ENCODE measurements at regions not wholly inside any gene's neighbourhood (a gene's known extent, or its start where the extent isn't known, plus 50 kb on each side); places are given as distances from the start of the nearest gene placed in this dataset.

DNA sequence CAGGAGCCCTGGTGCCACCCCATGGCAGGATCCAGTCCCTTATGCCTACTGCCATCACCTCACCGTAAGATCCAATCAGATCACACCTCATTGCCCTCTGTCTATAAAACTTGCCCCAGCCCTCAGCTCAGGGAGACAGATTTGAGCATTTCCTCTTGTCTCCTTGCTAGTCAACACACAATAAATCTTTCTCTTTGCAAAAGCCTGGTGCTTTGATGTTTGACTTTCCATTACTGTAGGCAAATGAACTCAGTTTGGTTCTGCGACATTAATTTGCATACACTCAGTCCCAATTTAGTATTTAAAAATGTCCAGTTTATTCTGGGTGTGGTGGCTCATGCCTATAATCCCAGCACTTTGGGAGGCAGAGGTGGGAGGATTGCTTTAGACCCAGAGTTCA lies 188.4 kb downstream of the AEBP2 start:
- H3K27ac ChIP-seq (ENCODE audit: low read depth, low read length), result no peak overlapping the region
- H3K27me3 ChIP-seq (ENCODE audit: insufficient read depth, low read length), result no peaks in the 10 kb centered on the region
- WGBS, result 95% methylated on average over 2 of the region's 2 CpGs
- H3K36me3 ChIP-seq (ENCODE audit: insufficient read depth, low read length), result no peaks in the 10 kb centered on the region
- no peaks in the 10 kb centered on the region; the same call in 1 of the 2 replicates for H3K4me1 ChIP-seq (ENCODE audit: insufficient read depth, low read length)
- H3K4me3 ChIP-seq (ENCODE audit: low read length), result no peak overlapping the region
- no peaks in the 10 kb centered on the region for H3K9me3 ChIP-seq (ENCODE audit: insufficient read depth, low read depth, low read length)
- H3K9ac ChIP-seq (ENCODE audit: low read depth, low read length), result no peak overlapping the region

DNA sequence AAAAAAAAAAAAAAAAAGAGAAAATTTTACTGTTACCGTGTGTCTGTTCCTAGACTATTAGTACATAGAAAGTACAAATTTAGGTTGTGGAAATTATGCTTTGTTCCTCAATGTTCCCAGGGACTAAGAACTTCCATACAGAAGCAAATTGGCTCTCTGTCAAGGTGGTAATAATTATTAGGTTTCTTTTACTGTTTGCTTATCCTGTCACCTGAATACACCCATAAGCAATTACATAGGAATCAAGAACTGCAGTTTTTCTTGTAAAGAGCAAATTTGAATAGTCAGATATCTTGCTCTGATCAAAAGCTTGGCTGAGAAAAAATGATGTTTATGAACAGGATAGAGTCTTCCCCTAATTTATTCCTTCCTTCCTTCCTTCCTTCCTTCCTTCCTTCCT lies 191.2 kb downstream of the AEBP2 start:
- no peak overlapping the region for H3K9ac ChIP-seq (ENCODE audit: low read depth, low read length)
- no peak overlapping the region for H3K27ac ChIP-seq (ENCODE audit: low read depth, low read length)
- no peak overlapping the region for H3K4me3 ChIP-seq (ENCODE audit: low read length)
- H3K9me3 ChIP-seq (ENCODE audit: insufficient read depth, low read depth, low read length), result no peaks in the 10 kb centered on the region
- H3K4me1 ChIP-seq (ENCODE audit: insufficient read depth, low read length), result no peaks in the 10 kb centered on the region
- WGBS, result 100% methylated on average over 1 of the region's 1 CpG
- H3K27me3 ChIP-seq (ENCODE audit: insufficient read depth, low read length), result no peaks in the 10 kb centered on the region
- H3K36me3 ChIP-seq (ENCODE audit: insufficient read depth, low read length), result no peaks in the 10 kb centered on the region

DNA sequence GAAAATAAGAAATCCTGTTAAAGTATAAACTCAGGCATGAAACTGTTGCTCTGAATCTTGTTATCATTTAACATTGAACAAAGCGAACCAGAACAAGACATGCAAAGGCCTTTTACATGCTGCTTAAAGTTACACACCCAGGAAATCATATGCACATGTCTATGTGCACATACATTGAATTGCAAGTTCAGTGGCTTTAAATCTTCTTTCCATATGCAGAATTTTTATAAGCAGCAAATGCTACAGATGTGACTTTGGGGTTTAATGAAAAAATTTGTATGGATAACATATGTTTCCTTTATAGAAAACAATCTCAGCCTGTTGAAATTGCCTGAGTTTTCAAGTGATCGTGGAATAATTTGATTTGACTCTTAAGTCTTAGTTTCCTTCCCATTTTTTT lies 193.9 kb downstream of the AEBP2 start:
- Histone ChIP-seq H3K4me3 (ENCODE audit: low read length) (no peak overlapping the region), H3K4me1 (ENCODE audit: insufficient read depth, low read length) (no peaks in the 10 kb centered on the region; the same call in 1 of the 2 replicates), H3K27me3 (ENCODE audit: insufficient read depth, low read length) (no peaks in the 10 kb centered on the region), H3K27ac (ENCODE audit: low read depth, low read length) (no peak overlapping the region), H3K36me3 (ENCODE audit: insufficient read depth, low read length) (no peaks in the 10 kb centered on the region), H3K9me3 (ENCODE audit: insufficient read depth, low read depth, low read length) (no peaks in the 10 kb centered on the region), H3K9ac (ENCODE audit: low read depth, low read length) (no peak overlapping the region)
- WGBS, result 90% methylated on average over 2 of the region's 2 CpGs

DNA sequence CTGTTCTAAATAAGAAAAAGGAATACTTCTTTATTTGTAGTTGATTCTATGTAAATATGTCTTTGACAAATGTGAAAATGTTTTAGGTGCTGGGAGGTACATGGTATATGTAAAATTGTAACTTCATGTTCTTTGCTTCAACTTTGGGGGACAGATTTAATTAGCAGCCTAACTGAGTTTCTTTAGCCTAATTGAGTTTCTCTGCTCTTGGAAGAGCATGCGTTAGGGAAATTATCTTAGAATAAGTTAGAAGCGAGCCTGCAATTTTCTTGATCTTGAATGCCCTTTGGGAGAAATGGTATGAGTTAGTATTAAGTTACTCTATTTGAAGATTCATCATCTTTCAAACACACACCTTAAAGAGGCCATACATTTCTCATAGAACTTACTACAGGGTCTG lies 194.3 kb downstream of the AEBP2 start:
- Histone ChIP-seq H3K4me3 (ENCODE audit: low read length) (no peak overlapping the region), H3K4me1 (ENCODE audit: insufficient read depth, low read length) (no peaks in the 10 kb centered on the region; the same call in 1 of the 2 replicates), H3K27ac (ENCODE audit: low read depth, low read length) (no peak overlapping the region), H3K36me3 (ENCODE audit: insufficient read depth, low read length) (no peaks in the 10 kb centered on the region), H3K27me3 (ENCODE audit: insufficient read depth, low read length) (no peaks in the 10 kb centered on the region), H3K9ac (ENCODE audit: low read depth, low read length) (no peak overlapping the region), H3K9me3 (ENCODE audit: insufficient read depth, low read depth, low read length) (no peaks in the 10 kb centered on the region)
- WGBS, result 91% methylated on average over 2 of the region's 2 CpGs

DNA sequence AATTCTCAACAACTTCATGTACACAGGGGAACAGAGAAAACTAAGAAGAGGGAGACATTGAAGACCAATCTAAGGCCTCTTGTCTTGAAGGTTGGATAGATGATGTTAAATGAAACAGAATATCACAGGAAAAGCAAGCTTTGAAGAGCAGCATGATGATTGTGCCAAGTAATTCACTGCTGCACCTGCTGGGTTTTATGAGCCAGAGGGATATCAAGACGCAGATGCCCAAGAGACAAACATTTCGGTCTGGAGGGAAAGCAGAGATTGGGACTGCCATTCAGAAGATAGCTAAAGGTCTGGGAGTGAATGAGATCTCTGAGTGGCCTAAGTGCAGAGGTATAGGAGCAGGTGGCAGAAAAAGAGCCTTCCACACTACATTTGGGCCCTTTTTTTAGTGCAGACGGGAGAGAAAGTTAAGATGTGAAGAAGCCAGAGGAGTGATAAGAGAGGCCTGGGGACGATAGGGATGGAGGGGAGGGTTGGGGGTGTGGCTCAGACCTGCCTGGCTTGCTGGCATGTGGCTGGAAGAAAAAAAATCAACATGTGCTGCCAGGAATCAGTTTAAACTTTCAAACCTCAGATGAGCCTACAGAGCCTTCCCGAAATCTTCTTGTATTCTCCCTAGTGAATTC lies 200.6 kb downstream of the AEBP2 start:
- no peaks in the 10 kb centered on the region for H3K9me3 ChIP-seq (ENCODE audit: insufficient read depth, low read depth, low read length)
- no peak overlapping the region for H3K9ac ChIP-seq (ENCODE audit: low read depth, low read length)
- no peaks in the 10 kb centered on the region for H3K36me3 ChIP-seq (ENCODE audit: insufficient read depth, low read length)
- WGBS, result 87% methylated on average over 5 of the region's 5 CpGs
- H3K4me3 ChIP-seq (ENCODE audit: low read length), result no peak overlapping the region
- no peaks in the 10 kb centered on the region for H3K27me3 ChIP-seq (ENCODE audit: insufficient read depth, low read length)
- no peak overlapping the region for H3K27ac ChIP-seq (ENCODE audit: low read depth, low read length)
- H3K4me1 ChIP-seq (ENCODE audit: insufficient read depth, low read length), result peaks cover 12% of the 10 kb centered on the region

DNA sequence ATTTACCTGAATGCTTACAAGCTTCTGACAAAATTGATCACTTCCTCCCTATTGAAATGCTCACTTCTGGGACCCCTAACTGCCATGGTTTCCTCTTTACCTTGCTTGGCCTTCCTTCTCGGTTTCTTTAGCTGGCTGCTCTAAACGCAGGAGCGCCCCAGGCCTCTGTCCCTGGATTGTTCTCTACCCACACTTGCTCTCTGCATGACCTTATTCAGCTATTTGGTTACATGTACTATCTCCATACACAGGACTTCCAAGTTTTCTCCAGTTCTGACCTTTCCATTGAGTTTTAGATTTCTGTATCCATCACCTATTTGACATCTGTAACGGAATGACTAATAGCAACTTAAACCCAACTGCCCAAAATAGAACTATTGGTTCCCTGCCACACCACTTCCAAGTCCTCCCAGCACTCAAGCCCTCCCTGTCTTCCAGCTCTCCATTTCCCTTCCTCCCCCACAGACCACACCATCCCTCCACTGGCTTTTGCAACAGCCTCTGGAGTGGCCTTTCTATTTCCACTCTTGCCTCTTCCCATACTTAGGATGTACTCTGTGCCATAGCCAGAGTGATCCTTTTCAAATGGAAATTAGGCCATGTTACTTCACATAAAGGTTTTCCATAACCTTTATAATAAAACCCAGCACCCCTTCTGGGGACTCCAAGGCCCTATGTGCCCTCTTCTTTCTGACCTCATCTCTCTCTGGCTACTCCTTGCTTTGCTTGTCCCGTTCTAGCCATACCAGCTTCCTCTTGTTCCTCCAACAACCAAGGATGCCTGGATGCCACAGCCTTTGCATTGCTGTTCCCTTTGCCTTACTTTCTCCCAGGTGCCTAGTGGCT lies 202.2 kb downstream of the AEBP2 start:
- WGBS, result 89% methylated on average over 5 of the region's 5 CpGs

DNA sequence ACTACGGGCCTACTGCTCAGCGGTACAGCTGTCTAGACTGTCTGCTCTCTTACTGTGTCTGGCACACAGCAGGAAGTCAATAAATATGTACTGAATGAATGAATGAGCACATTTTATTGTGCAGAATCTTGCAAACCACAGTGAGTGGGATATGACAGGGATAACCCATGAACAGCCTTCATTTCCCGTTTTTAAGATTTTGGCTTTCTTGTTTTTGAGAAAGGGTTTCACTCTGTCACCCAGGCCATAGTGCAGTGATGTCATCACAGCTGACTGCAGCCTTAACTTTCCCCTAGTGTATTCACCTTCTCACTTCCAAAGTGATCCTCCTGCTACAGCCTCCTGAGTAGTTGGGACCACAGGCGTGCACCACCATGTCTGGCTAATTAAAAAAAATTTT lies 203.1 kb downstream of the AEBP2 start:
- Histone ChIP-seq H3K36me3 (ENCODE audit: insufficient read depth, low read length) (no peaks in the 10 kb centered on the region), H3K4me1 (ENCODE audit: insufficient read depth, low read length) (peaks cover 12% of the 10 kb centered on the region), H3K27ac (ENCODE audit: low read depth, low read length) (no peak overlapping the region), H3K27me3 (ENCODE audit: insufficient read depth, low read length) (no peaks in the 10 kb centered on the region), H3K9me3 (ENCODE audit: insufficient read depth, low read depth, low read length) (peaks cover 13% of the 10 kb centered on the region; the same call in 1 of the 2 replicates), H3K9ac (ENCODE audit: low read depth, low read length) (no peak overlapping the region), H3K4me3 (ENCODE audit: low read length) (no peak overlapping the region)
- 96% methylated on average over 3 of the region's 4 CpGs for WGBS

More for the DNA sequence above, 202.2 kb downstream of the AEBP2 start:
- Histone ChIP-seq H3K27me3 (ENCODE audit: insufficient read depth, low read length) (no peaks in the 10 kb centered on the region), H3K27ac (ENCODE audit: low read depth, low read length) (no peak overlapping the region), H3K4me1 (ENCODE audit: insufficient read depth, low read length) (peaks cover 12% of the 10 kb centered on the region), H3K36me3 (ENCODE audit: insufficient read depth, low read length) (no peaks in the 10 kb centered on the region), H3K9ac (ENCODE audit: low read depth, low read length) (no peak overlapping the region), H3K9me3 (ENCODE audit: insufficient read depth, low read depth, low read length) (peaks cover 7% of the 10 kb centered on the region; the same call in 1 of the 2 replicates), H3K4me3 (ENCODE audit: low read length) (no peak overlapping the region)

DNA sequence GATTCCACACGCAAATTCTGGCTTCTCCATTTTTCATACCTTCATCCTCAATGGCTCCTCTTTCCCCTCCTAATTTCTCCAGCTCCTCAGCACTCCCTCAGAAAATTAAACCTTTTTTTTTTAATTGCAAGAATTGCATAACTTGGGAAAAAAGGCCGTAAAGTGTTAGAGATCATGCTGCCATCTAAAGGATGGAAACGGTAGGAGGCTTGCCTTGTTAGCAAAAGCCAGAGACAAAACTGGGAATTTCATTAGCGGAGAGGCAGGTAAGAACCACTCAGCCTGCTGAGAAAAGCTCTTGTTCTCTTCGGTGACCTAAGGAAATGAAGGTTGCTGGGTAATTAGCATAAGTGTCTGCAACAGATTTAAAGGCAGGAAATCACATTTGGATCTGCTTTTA lies 204.3 kb downstream of the AEBP2 start:
- no peak overlapping the region for H3K9ac ChIP-seq (ENCODE audit: low read depth, low read length)
- peaks cover 13% of the 10 kb centered on the region; the same call in 1 of the 2 replicates for H3K9me3 ChIP-seq (ENCODE audit: insufficient read depth, low read depth, low read length)
- no peak overlapping the region for H3K4me3 ChIP-seq (ENCODE audit: low read length)
- no peaks in the 10 kb centered on the region for H3K27me3 ChIP-seq (ENCODE audit: insufficient read depth, low read length)
- H3K4me1 ChIP-seq (ENCODE audit: insufficient read depth, low read length), result peaks cover 12% of the 10 kb centered on the region
- H3K36me3 ChIP-seq (ENCODE audit: insufficient read depth, low read length), result no peaks in the 10 kb centered on the region
- no peak overlapping the region for H3K27ac ChIP-seq (ENCODE audit: low read depth, low read length)
- 6% methylated on average over 5 of the region's 5 CpGs for WGBS

DNA sequence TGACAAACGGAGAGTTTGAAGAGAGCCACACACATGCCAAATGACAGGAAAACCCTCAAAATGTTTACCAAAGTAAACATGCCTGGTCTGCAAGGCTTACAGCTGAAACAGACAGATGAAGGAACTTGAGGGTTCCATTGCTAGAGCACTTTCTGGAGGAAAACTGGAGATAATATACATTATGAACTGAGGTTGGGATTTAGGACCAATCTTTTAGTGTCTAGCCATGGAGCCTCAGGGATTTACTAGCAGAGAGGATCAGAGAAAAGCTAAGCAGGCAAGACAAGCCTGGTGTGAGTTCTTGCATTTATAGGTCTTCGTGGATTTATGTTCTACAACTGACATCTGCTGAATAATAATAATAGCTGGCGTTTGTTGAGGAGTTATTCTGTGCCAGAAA lies 205.3 kb downstream of the AEBP2 start:
- no peaks in the 10 kb centered on the region for H3K36me3 ChIP-seq (ENCODE audit: insufficient read depth, low read length)
- H3K27me3 ChIP-seq (ENCODE audit: insufficient read depth, low read length), result no peaks in the 10 kb centered on the region
- 91% methylated on average over 2 of the region's 3 CpGs for WGBS
- peaks cover 12% of the 10 kb centered on the region for H3K4me1 ChIP-seq (ENCODE audit: insufficient read depth, low read length)
- no peak overlapping the region for H3K27ac ChIP-seq (ENCODE audit: low read depth, low read length)
- H3K4me3 ChIP-seq (ENCODE audit: low read length), result no peak overlapping the region
- no peak overlapping the region for H3K9ac ChIP-seq (ENCODE audit: low read depth, low read length)
- H3K9me3 ChIP-seq (ENCODE audit: insufficient read depth, low read depth, low read length), result peaks cover 13% of the 10 kb centered on the region; the same call in 1 of the 2 replicates

DNA sequence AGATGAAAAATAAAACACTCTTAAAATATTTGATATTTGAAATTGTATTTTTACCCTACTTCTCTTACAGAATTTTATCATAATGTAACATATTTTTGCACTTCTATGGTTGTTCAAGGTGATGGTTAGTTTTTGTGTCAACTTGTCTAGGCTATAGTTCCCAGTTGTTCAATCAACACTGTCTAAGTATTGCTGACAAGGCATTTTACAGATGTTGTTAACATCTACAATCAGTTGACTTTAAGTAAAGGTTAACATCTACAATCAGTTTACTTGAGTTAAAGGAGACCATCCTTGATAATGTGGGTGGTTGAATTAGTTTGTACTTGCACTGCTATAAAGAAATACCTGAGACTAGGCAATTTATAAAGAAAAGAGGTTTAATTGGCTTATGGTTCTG lies 206.5 kb downstream of the AEBP2 start:
- no peak overlapping the region for H3K4me3 ChIP-seq (ENCODE audit: low read length)
- H3K9me3 ChIP-seq (ENCODE audit: insufficient read depth, low read depth, low read length), result peaks cover 13% of the 10 kb centered on the region; the same call in 1 of the 2 replicates
- peaks cover 12% of the 10 kb centered on the region for H3K4me1 ChIP-seq (ENCODE audit: insufficient read depth, low read length)
- H3K9ac ChIP-seq (ENCODE audit: low read depth, low read length), result no peak overlapping the region
- no peaks in the 10 kb centered on the region for H3K36me3 ChIP-seq (ENCODE audit: insufficient read depth, low read length)
- H3K27me3 ChIP-seq (ENCODE audit: insufficient read depth, low read length), result no peaks in the 10 kb centered on the region
- no peak overlapping the region for H3K27ac ChIP-seq (ENCODE audit: low read depth, low read length)

DNA sequence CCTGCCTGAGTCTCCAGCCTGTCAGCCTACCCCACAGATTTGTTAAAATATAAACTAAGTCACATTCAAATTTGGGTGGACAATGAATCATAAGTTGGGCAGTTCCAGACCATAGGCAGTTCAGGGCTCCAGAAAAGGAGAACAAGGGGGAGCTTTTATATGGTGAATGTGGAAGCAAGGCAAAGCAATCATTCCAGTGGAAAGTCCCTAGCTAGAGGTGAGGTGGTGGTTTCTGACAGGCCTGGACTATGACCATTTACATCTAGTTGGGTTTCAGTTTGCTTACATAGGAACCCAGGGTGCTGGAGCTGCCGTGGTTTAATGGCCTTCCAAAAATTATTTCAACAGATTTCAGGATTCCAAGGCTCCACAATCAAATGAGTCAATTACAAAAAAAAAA lies 207.3 kb downstream of the AEBP2 start:
- 96% methylated on average over 1 of the region's 1 CpG for WGBS
- Histone ChIP-seq H3K9ac (ENCODE audit: low read depth, low read length) (no peak overlapping the region), H3K4me1 (ENCODE audit: insufficient read depth, low read length) (peaks cover 12% of the 10 kb centered on the region), H3K9me3 (ENCODE audit: insufficient read depth, low read depth, low read length) (peaks cover 13% of the 10 kb centered on the region; the same call in 1 of the 2 replicates), H3K27me3 (ENCODE audit: insufficient read depth, low read length) (no peaks in the 10 kb centered on the region), H3K36me3 (ENCODE audit: insufficient read depth, low read length) (no peaks in the 10 kb centered on the region), H3K4me3 (ENCODE audit: low read length) (no peak overlapping the region), H3K27ac (ENCODE audit: low read depth, low read length) (no peak overlapping the region)

Data from HUES64 (cell line).